Fibroblast of mammary gland (primary cell): ENCODE measurements at regions not wholly inside any gene's neighbourhood (a gene's known extent, or its start where the extent isn't known, plus 50 kb on each side); places are given as distances from the start of the nearest gene placed in this dataset.
A peak's percentile ranks its signal among the peaks of the same experiment; 100 is the strongest.

Source experiments
- DNase-seq: peaks from one replicate; pipeline ENCODE4 v3.0.0-alpha.2; 2010; ENCODE audit warnings: low read depth
- H3K4me3 ChIP-seq: 2 replicates; pipeline ENCODE4 v1.5.1; 2011; ENCODE audit warnings: low read depth, mild to moderate bottlenecking, low read length, moderate library complexity; ENCODE audit not compliant: control insufficient read depth
- CTCF ChIP-seq: conservative IDR thresholded peaks from 2 replicates; pipeline ENCODE4 v1.5.1; 2011; ENCODE audit warnings: low read depth, low read length, inconsistent platforms; ENCODE audit not compliant: control insufficient read depth, insufficient read depth

DNA sequence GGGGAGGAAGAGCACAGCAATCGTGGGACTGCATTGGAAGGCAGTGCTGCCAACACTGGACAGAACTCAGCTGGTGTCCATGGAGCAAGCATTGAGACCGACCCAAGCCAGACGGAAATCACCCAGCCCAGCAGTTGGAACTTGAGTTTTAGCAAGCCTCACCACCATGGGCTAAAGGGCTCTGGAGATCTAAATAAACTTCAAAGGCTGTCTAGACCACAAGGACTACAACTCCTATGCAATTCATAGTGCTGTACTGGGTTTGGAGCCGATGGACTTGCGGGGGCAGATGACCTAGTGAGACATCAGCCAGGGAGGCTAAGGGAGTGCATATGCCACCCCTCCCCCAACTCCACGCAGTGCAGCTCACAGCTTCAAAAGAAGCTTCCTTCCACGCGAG is 243.6 kb upstream of the SLC39A10 start:
- H3K4me3 ChIP-seq: no peak overlapping the region
- no peak for DNase-seq
- TF ChIP-seq CTCF: no peak

GRCh38 chr2:195411219-195411687 is 245.8 kb upstream of the SLC39A10 start:
- no peak overlapping the region for H3K4me3 ChIP-seq
- no peak for TF ChIP-seq CTCF
- peak; percentile 77 for DNase-seq

DNA sequence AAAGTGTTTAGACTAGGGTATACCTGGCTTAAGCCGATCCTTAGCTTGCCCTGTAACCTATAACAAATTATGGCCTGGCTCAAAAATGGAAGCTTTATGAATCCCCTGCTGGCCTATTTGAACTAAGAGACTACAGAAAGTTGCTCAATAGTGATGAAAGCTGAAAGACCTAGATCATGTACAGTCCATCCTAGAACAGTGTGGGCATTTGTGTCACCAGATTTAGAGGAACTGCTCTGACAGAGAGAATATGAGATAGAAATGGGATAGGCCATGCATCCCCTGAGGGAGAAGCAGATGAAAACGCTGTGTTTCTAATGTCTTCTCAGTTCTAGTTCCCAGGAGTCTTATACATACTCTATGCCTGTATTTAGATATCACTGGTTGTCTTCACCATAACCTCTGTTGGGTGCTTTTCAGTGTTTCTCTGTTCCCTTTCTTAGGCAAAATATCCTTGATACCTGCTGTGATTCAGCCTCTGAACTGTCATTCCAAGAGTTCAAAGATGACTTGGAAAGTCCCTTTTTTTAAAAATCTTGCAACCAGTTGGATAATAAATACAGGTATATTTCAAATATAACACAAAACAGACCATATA is 246.9 kb upstream of the SLC39A10 start:
- no peak overlapping the region for H3K4me3 ChIP-seq
- no peak for TF ChIP-seq CTCF
- no peak for DNase-seq

GRCh38 chr2:195408811-195409210 is 248.2 kb upstream of the SLC39A10 start:
- DNase-seq: no peak
- no peak overlapping the region for H3K4me3 ChIP-seq

DNA sequence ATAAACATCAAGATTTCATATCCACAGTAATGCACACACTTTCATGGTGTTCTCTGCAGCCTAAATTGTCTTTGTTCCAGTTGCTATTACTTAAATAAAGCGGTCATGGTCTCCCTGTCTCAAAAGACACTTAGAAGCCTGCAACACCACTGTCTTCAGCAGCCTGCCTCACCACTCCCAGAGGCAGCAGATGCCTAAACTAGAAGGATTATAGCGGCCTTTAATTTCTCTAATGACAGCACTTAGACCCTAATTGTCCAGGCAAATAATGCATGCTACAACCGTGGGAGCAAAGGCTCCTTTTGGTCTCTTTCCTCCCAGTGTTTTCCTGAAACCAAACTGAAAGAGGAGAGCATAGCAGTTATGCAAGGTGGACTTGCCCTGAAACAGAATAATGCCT is 248.8 kb upstream of the SLC39A10 start:
- no peak for TF ChIP-seq CTCF

More at GRCh38 chr2:195408811-195409210, 248.2 kb upstream of the SLC39A10 start:
- no peak for TF ChIP-seq CTCF

GRCh38 chr2:195407783-195408182 is 249.2 kb upstream of the SLC39A10 start:
- TF ChIP-seq CTCF: no peak
- no peak overlapping the region for H3K4me3 ChIP-seq
- DNase-seq: peak; percentile 56

More for the DNA sequence above, 248.8 kb upstream of the SLC39A10 start:
- no peak overlapping the region for H3K4me3 ChIP-seq
- no peak for DNase-seq
